ENCODE measurements at regions not wholly inside any gene's neighbourhood (a gene's known extent, or its start where the extent isn't known, plus 50 kb on each side); places are given as distances from the start of the nearest gene placed in this dataset.
"Not testable (repeated sequence)": the region's sequence is repeated elsewhere in the genome, so short reads cannot be mapped to it uniquely, and the experiment has no call there.

DNA sequence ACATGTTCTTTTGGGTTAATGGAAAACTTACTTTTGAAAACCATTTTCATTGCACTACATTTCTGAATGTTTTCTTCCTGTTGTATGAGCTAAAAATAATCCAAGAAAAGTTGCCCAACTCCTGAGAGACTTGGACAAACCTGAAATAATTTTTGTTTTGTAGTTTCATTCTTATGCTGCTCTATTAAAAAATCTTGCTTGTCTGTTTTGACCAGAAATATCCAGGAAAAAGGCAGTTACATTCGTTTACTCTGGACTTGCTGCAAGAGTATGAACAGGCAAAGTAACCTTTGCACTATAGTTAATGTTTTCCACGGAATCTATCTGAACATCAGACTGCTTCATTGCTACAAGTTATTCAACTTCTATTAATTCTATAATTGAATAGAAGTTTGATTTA is 200.1 kb upstream of the DAB2 start:
- Histone ChIP-seq H3K27ac (ENCODE audit: low read depth in 1 of 2, low read length in 2 of 2) (no peak overlapping the region), H3K36me3 (ENCODE audit: control insufficient read depth in 1 of 2, insufficient read depth in 2 of 2, low read length in 1 of 2) (no peaks in the 10 kb centered on the region), H3K27me3 (ENCODE audit: control insufficient read depth in 1 of 2, insufficient read depth in 2 of 2, low read length in 1 of 2) (peaks cover 0 to 2% of the 10 kb centered on the region in 2 donors), H3K4me3 (ENCODE audit: low read length in 2 of 2) (no peak overlapping the region), H3K9me3 (ENCODE audit: control insufficient read depth, low read length) (no peaks in the 10 kb centered on the region), H3K4me1 (ENCODE audit: control insufficient read depth in 1 of 2, insufficient read depth in 2 of 2, low read length in 2 of 2) (no peaks in the 10 kb centered on the region)
- no peak for ATAC-seq (ENCODE audit: low FRiP score)
- WGBS, 2 donors: 10 to 12% methylated on average over 2 of the region's 2 CpGs
- intact Hi-C loops (cut with DNase I): no loop called here
- DNase-seq: no peak

DNA sequence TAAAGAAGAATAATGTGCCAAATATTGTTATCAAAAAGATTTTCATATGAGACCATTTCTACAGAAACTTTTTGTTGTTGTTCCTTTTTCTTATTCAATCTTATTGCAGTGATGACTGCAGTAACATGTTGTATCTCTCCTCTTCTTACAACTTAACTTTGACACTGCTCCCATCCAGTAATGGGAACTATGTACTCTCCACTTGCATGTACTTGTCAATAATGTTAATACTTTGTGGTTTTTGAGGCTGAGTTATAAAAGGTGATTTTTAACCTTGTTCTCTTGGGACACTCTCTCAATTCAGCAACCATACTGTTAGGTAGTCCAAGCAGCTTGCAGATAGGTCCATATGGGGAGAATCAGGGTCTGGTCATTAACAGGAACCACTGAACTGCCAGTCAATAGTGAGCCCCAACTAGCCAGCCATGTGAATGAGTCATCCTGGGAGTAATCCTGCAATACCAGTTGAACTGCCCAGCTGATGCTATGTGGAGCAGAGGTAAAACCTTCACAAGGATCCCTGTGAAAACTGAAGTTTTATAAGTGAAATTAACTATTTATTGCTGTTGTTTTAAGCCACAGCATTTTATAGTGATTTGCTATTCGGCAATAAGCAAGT is 199.6 kb upstream of the DAB2 start:
- H3K27me3 ChIP-seq (ENCODE audit: control insufficient read depth in 1 of 2, insufficient read depth in 2 of 2, low read length in 1 of 2): peaks cover 0 to 2% of the 10 kb centered on the region in 2 donors
- H3K36me3 ChIP-seq (ENCODE audit: control insufficient read depth in 1 of 2, insufficient read depth in 2 of 2, low read length in 1 of 2): no peaks in the 10 kb centered on the region
- DNase-seq: no peak
- WGBS, 2 donors: 37 to 49% methylated on average over 1 of the region's 1 CpG
- H3K4me1 ChIP-seq (ENCODE audit: control insufficient read depth in 1 of 2, insufficient read depth in 2 of 2, low read length in 2 of 2): no peaks in the 10 kb centered on the region
- no peak for ATAC-seq (ENCODE audit: low FRiP score)
- H3K9me3 ChIP-seq (ENCODE audit: control insufficient read depth, low read length): no peaks in the 10 kb centered on the region
- H3K4me3 ChIP-seq (ENCODE audit: low read length in 2 of 2): no peak overlapping the region
- intact Hi-C loops (cut with DNase I): no loop called here
- no peak overlapping the region for H3K27ac ChIP-seq (ENCODE audit: low read depth in 1 of 2, low read length in 2 of 2)

DNA sequence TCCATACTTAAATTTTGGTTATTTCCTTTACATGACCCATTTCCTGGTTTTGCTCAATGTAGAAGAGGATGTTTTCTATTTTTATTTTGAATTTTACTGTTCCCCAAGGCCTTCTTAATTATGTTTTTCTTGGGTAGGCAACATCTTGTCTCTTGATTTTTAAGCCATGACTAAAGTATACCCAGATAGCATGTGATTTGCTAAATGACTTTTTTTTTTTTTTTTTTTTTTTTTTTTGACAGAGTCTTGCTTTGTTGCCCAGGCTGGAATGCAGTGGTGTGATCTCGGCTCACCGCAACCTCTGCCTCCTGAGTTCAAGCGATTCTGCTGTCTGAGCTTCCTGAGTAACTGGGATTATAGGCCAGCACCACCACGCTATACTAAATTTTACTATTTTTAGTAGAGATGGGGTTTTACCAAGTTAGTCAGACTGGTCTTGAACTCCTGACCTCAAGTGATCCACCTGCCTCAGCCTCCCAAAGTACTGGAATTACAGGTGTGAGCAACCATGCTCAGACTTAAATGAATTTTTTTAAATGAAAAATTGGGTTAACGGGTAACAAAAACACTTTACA is 198.6 kb upstream of the DAB2 start:
- intact Hi-C loops (cut with DNase I): no loop called here
- ATAC-seq (ENCODE audit: low FRiP score) (no peak), DNase-seq (no peak)
- H3K27ac ChIP-seq (ENCODE audit: low read depth in 1 of 2, low read length in 2 of 2): no peak overlapping the region
- peaks cover 0 to 2% of the 10 kb centered on the region in 2 donors for H3K27me3 ChIP-seq (ENCODE audit: control insufficient read depth in 1 of 2, insufficient read depth in 2 of 2, low read length in 1 of 2)
- no peaks in the 10 kb centered on the region for H3K9me3 ChIP-seq (ENCODE audit: control insufficient read depth, low read length)
- no peaks in the 10 kb centered on the region for H3K4me1 ChIP-seq (ENCODE audit: control insufficient read depth in 1 of 2, insufficient read depth in 2 of 2, low read length in 2 of 2)
- no peaks in the 10 kb centered on the region for H3K36me3 ChIP-seq (ENCODE audit: control insufficient read depth in 1 of 2, insufficient read depth in 2 of 2, low read length in 1 of 2)
- WGBS, 2 donors: 83 to 86% methylated on average over 5 of the region's 5 CpGs
- H3K4me3 ChIP-seq (ENCODE audit: low read length in 2 of 2): no peak overlapping the region

DNA sequence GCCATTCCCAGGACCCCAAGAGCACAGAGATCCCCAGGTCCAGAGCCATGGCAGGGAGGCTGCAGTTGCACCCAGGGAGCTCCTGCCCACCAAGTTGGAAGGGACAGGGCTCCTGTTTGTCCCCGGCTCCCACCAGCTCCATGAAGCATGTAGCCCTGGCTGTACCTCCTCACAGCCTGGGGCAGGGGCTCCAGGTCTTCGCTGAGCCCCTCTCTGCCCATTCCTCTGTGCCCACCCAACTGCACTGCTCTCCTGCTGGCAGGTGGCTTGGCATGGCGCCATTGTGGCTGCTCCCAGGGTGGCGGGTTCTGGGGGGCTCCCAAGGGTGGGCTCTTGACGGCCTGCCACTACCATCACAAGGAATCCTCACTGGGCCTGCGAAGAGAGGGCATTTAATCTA is 197.5 kb upstream of the DAB2 start:
- intact Hi-C loops (cut with DNase I): no loop called here
- no peak for DNase-seq
- no peaks in the 10 kb centered on the region for H3K27me3 ChIP-seq (ENCODE audit: control insufficient read depth in 1 of 2, insufficient read depth in 2 of 2, low read length in 1 of 2)
- no peak for ATAC-seq (ENCODE audit: low FRiP score)
- no peaks in the 10 kb centered on the region for H3K36me3 ChIP-seq (ENCODE audit: control insufficient read depth in 1 of 2, insufficient read depth in 2 of 2, low read length in 1 of 2)
- no peaks in the 10 kb centered on the region for H3K4me1 ChIP-seq (ENCODE audit: control insufficient read depth in 1 of 2, insufficient read depth in 2 of 2, low read length in 2 of 2)
- H3K9me3 ChIP-seq (ENCODE audit: control insufficient read depth, low read length): no peaks in the 10 kb centered on the region
- WGBS, 2 donors: 94% methylated on average over 6 of the region's 6 CpGs
- H3K27ac ChIP-seq (ENCODE audit: low read depth in 1 of 2, low read length in 2 of 2): no peak overlapping the region
- no peak overlapping the region for H3K4me3 ChIP-seq (ENCODE audit: low read length in 2 of 2)

DNA sequence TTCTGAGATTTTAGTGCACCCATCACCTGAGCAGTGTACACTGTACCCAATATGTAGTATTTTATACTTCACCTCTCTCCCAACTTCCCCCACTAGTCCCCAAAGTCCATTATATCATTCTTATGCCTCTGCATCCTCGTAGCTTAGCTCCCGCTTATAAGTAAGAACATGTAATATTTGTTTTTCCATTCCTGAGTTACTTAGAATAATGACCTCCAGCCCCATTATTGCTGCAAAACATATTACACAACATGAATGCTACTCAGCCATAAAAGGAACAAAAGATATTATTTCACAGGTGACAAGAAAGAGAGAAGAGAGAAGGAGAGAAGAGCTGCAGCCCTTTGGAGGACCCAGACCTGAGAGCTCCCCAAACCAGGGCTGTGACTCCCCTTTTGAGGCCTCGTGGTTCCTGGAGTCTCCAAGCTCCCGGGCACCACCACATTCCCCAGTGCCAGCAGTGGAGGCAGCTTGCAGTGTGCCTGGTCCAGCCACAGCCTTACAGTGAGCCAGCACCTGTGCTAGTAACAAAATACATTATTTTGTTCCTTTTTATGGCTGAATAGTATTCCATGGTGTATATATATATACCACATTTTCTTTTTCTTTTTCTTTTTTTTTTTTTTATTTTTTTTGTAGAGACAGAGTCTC is 194.5 kb upstream of the DAB2 start:
- ATAC-seq (ENCODE audit: low FRiP score) (no peak), DNase-seq (no peak)
- H3K27me3 ChIP-seq (ENCODE audit: control insufficient read depth in 1 of 2, insufficient read depth in 2 of 2, low read length in 1 of 2): no peaks in the 10 kb centered on the region
- intact Hi-C loops (cut with DNase I): no loop called here
- WGBS, 2 donors: 53 to 54% methylated on average over 4 of the region's 4 CpGs
- H3K9me3 ChIP-seq (ENCODE audit: control insufficient read depth, low read length): no peaks in the 10 kb centered on the region
- H3K4me1 ChIP-seq (ENCODE audit: control insufficient read depth in 1 of 2, insufficient read depth in 2 of 2, low read length in 2 of 2): no peaks in the 10 kb centered on the region
- H3K27ac ChIP-seq (ENCODE audit: low read depth in 1 of 2, low read length in 2 of 2): no peak overlapping the region
- no peaks in the 10 kb centered on the region for H3K36me3 ChIP-seq (ENCODE audit: control insufficient read depth in 1 of 2, insufficient read depth in 2 of 2, low read length in 1 of 2)
- no peak overlapping the region for H3K4me3 ChIP-seq (ENCODE audit: low read length in 2 of 2)

DNA sequence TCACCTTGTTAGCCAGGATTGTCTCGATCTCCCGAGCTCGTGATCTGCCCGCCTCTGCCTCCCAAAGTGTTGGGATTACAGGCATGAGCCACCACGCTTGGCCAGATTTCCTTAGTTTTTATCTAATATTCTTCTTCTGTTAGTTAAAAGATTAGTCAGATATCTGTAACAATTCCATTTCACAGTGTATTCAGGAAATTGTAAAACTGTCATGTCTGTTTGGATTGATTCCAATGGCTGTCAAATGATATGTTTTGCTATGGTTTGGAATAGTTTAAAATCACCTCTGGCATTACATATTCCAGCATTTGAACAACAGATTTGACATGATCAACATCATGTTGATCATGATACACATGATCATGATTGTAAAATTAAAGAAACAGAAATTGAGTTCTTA is 193.6 kb upstream of the DAB2 start:
- Histone ChIP-seq H3K27ac (ENCODE audit: low read depth in 1 of 2, low read length in 2 of 2) (no peak overlapping the region), H3K27me3 (ENCODE audit: control insufficient read depth in 1 of 2, insufficient read depth in 2 of 2, low read length in 1 of 2) (no peaks in the 10 kb centered on the region), H3K4me3 (ENCODE audit: low read length in 2 of 2) (no peak overlapping the region), H3K4me1 (ENCODE audit: control insufficient read depth in 1 of 2, insufficient read depth in 2 of 2, low read length in 2 of 2) (no peaks in the 10 kb centered on the region), H3K36me3 (ENCODE audit: control insufficient read depth in 1 of 2, insufficient read depth in 2 of 2, low read length in 1 of 2) (no peaks in the 10 kb centered on the region), H3K9me3 (ENCODE audit: control insufficient read depth, low read length) (no peaks in the 10 kb centered on the region)
- ATAC-seq (ENCODE audit: low FRiP score) (no peak), DNase-seq (no peak)
- 91 to 94% methylated on average over 5 of the region's 5 CpGs for WGBS, 2 donors
- intact Hi-C loops (cut with DNase I): no loop called here

DNA sequence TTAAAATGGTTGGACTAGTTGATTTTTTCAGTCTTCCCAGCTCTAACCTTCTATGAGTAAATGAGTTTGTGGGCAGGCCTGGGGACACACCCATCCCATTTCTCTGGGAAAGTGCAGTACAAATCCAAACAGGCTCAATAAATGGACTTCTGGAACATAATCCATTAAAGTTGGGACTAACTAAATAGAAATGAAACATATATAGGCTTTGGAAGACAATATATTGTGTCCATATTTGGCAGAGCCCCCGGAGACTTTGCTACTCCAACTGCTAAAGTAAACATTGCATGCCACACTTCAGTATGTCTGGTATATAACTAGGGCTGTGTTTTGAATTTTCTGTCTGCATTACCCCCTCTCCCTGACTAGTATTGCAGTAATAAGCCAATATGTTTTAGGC is 191.4 kb upstream of the DAB2 start:
- Histone ChIP-seq H3K27ac (ENCODE audit: low read depth in 1 of 2, low read length in 2 of 2) (no peak overlapping the region), H3K4me1 (ENCODE audit: control insufficient read depth in 1 of 2, insufficient read depth in 2 of 2, low read length in 2 of 2) (no peaks in the 10 kb centered on the region), H3K4me3 (ENCODE audit: low read length in 2 of 2) (no peak overlapping the region), H3K9me3 (ENCODE audit: control insufficient read depth, low read length) (no peaks in the 10 kb centered on the region), H3K27me3 (ENCODE audit: control insufficient read depth in 1 of 2, insufficient read depth in 2 of 2, low read length in 1 of 2) (no peaks in the 10 kb centered on the region), H3K36me3 (ENCODE audit: control insufficient read depth in 1 of 2, insufficient read depth in 2 of 2, low read length in 1 of 2) (no peaks in the 10 kb centered on the region)
- intact Hi-C loops (cut with DNase I): no loop called here
- WGBS, 2 donors: 6 to 16% methylated on average over 1 of the region's 1 CpG
- no peak for ATAC-seq (ENCODE audit: low FRiP score)
- no peak for DNase-seq

DNA sequence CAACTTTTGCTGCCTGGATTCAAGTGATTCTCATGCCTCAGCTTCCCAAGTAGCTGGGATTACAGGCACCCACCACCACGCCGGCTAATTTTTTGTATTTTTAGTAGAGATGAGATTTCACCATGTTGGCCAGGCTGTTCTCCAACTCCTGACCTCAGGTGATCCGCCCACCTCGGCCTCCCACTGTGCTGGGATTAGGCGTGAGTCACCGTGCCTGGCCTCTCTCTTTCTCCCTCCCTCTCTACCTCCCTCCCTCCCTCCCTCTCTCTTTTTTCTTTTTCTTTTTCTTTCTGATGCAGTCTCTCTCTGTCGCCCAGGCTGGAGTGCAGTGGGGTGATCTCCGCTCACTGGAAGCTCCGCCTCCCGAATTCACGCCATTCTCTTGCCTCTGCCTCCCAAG is 186.3 kb upstream of the DAB2 start:
- ATAC-seq (ENCODE audit: low FRiP score); H3K9me3 ChIP-seq (ENCODE audit: control insufficient read depth, low read length); H3K27me3 ChIP-seq (ENCODE audit: control insufficient read depth in 1 of 2, insufficient read depth in 2 of 2, low read length in 1 of 2); H3K36me3 ChIP-seq (ENCODE audit: control insufficient read depth in 1 of 2, insufficient read depth in 2 of 2, low read length in 1 of 2); H3K27ac ChIP-seq (ENCODE audit: low read depth in 1 of 2, low read length in 2 of 2); DNase-seq; intact Hi-C loops (cut with DNase I); H3K4me3 ChIP-seq (ENCODE audit: low read length in 2 of 2); H3K4me1 ChIP-seq (ENCODE audit: control insufficient read depth in 1 of 2, insufficient read depth in 2 of 2, low read length in 2 of 2): not testable (repeated sequence)
- 92 to 94% methylated on average over 11 of the region's 11 CpGs for WGBS, 2 donors

DNA sequence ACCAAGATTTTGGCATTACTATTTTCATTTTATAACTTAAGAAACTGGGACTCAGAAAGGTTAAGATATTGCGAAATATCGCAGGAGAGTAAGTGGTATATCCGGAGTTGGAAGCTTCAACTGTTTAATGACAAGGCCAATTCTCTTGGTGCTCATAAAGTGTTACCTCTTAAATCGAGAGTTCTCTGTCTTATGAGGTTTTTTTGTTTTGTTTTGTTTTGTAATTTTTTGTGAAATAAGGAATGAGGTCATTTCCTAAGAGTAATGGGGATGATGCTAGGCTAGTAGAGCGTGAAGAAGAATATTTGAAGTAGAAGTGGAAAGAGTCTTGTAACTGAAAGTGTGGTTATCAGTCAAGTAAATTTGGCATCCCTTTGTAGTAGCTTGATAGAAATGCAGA is 183.2 kb upstream of the DAB2 start:
- no peak for DNase-seq
- Histone ChIP-seq H3K27me3 (ENCODE audit: control insufficient read depth in 1 of 2, insufficient read depth in 2 of 2, low read length in 1 of 2) (no peaks in the 10 kb centered on the region), H3K27ac (ENCODE audit: low read depth in 1 of 2, low read length in 2 of 2) (no peak overlapping the region), H3K4me1 (ENCODE audit: control insufficient read depth in 1 of 2, insufficient read depth in 2 of 2, low read length in 2 of 2) (no peaks in the 10 kb centered on the region), H3K9me3 (ENCODE audit: control insufficient read depth, low read length) (no peaks in the 10 kb centered on the region), H3K4me3 (ENCODE audit: low read length in 2 of 2) (no peak overlapping the region), H3K36me3 (ENCODE audit: control insufficient read depth in 1 of 2, insufficient read depth in 2 of 2, low read length in 1 of 2) (no peaks in the 10 kb centered on the region)
- ATAC-seq (ENCODE audit: low FRiP score): peak; percentile 57
- 77 to 89% methylated on average over 5 of the region's 5 CpGs for WGBS, 2 donors
- intact Hi-C loops (cut with DNase I): no loop called here

Data from aorta (tissue), 5 donors.